Skeletal muscle tissue (tissue), 3 donors: ENCODE measurements at regions not wholly inside any gene's neighbourhood (a gene's known extent, or its start where the extent isn't known, plus 50 kb on each side); places are given as distances from the start of the nearest gene placed in this dataset.

Experiments
- H3K27ac ChIP-seq: one replicate; pipeline ENCODE4 v1.7.0; 2013; ENCODE audit warnings: mild to moderate bottlenecking, low read depth, low read length, inconsistent platforms
- H3K27me3 ChIP-seq, 3 donors: one replicate each; pipeline ENCODE4 v1.7.0; 2013; ENCODE audit warnings: low read length in 3 of 3; ENCODE audit not compliant: control insufficient read depth in 3 of 3, insufficient read depth in 3 of 3
- H3K36me3 ChIP-seq, 3 donors: one replicate each; pipeline ENCODE4 v1.7.0; 2013; ENCODE audit warnings: low read length in 3 of 3; ENCODE audit not compliant: control insufficient read depth in 3 of 3, insufficient read depth in 3 of 3
- H3K4me1 ChIP-seq, 3 donors: one replicate each; pipeline ENCODE4 v1.7.0; 2013; ENCODE audit warnings: low read length in 3 of 3, mild to moderate bottlenecking in 3 of 3; ENCODE audit not compliant: control insufficient read depth in 3 of 3, insufficient read depth in 3 of 3
- H3K4me3 ChIP-seq, 3 donors: one replicate each; pipeline ENCODE4 v1.7.0; 2013; ENCODE audit warnings: low read length in 3 of 3
- H3K9ac ChIP-seq, 3 donors: one replicate each; pipeline ENCODE4 v1.7.0; 2013; ENCODE audit warnings: low read length in 3 of 3, mild to moderate bottlenecking in 3 of 3, moderate library complexity in 2 of 3, low read depth in 1 of 3
- H3K9me3 ChIP-seq, 3 donors: one replicate each; pipeline ENCODE4 v1.7.0; 2013; ENCODE audit warnings: low read length in 3 of 3; ENCODE audit not compliant: control insufficient read depth in 3 of 3
- donor health status: Osteomylitis.

- H3K4me1 ChIP-seq: no peaks in the 10 kb centered on the region
- H3K9ac ChIP-seq: no peak overlapping the region
- H3K36me3 ChIP-seq: no peaks in the 10 kb centered on the region
- no peak overlapping the region for H3K27ac ChIP-seq
- H3K4me3 ChIP-seq: no peak overlapping the region
- no peaks in the 10 kb centered on the region for H3K27me3 ChIP-seq
- no peaks in the 10 kb centered on the region for H3K9me3 ChIP-seq
Observed at GRCh38 chr2:221337957-221338685, 234.0 kb downstream of the EPHA4 start.

- H3K9me3 ChIP-seq: no peaks in the 10 kb centered on the region
- H3K36me3 ChIP-seq: no peaks in the 10 kb centered on the region
- no peak overlapping the region for H3K9ac ChIP-seq
- no peaks in the 10 kb centered on the region for H3K27me3 ChIP-seq
- H3K4me1 ChIP-seq: no peaks in the 10 kb centered on the region
- H3K4me3 ChIP-seq: no peak overlapping the region
- no peak overlapping the region for H3K27ac ChIP-seq
Observed at GRCh38 chr2:221342388-221342787, 229.7 kb downstream of the EPHA4 start.

GRCh38 chr2:221343524-221343923 is 228.6 kb downstream of the EPHA4 start:
- Histone ChIP-seq H3K27ac (no peak overlapping the region), H3K4me3 (no peak overlapping the region), H3K4me1 (no peaks in the 10 kb centered on the region), H3K36me3 (no peaks in the 10 kb centered on the region), H3K9ac (no peak overlapping the region), H3K27me3 (no peaks in the 10 kb centered on the region), H3K9me3 (no peaks in the 10 kb centered on the region)

DNA sequence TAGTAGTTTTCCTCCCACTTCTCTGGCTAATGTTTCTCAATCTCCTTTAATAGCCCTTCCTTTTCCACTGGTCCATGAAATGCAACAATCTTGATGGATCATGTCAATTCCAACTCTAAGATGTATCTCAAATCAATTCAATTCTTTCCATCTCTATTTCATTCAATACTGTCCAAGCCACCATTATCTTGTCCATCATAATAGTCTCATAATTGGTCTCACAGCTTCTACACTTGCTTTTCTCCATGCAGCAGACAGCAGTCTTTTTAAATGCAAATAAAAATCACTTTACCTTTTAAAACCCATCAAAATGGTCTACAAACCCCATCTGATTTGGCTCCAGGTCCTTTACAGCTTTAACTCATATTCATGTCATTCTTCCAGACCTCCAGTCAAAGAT is 226.6 kb downstream of the EPHA4 start:
- peaks cover 0 to 4% (median 0%) of the 10 kb centered on the region in 3 donors for H3K4me1 ChIP-seq
- H3K36me3 ChIP-seq: no peaks in the 10 kb centered on the region
- no peaks in the 10 kb centered on the region for H3K27me3 ChIP-seq
- no peak overlapping the region for H3K27ac ChIP-seq
- H3K9me3 ChIP-seq: no peaks in the 10 kb centered on the region
- H3K9ac ChIP-seq: no peak overlapping the region
- no peak overlapping the region for H3K4me3 ChIP-seq

- H3K27me3 ChIP-seq: no peaks in the 10 kb centered on the region
- H3K4me1 ChIP-seq: peaks cover 0 to 4% (median 0%) of the 10 kb centered on the region in 3 donors
- H3K9ac ChIP-seq: no peak overlapping the region
- no peaks in the 10 kb centered on the region for H3K9me3 ChIP-seq
- H3K27ac ChIP-seq: no peak overlapping the region
- H3K36me3 ChIP-seq: no peaks in the 10 kb centered on the region
- H3K4me3 ChIP-seq: no peak overlapping the region
Observed at GRCh38 chr2:221346411-221346810, 225.7 kb downstream of the EPHA4 start.

DNA sequence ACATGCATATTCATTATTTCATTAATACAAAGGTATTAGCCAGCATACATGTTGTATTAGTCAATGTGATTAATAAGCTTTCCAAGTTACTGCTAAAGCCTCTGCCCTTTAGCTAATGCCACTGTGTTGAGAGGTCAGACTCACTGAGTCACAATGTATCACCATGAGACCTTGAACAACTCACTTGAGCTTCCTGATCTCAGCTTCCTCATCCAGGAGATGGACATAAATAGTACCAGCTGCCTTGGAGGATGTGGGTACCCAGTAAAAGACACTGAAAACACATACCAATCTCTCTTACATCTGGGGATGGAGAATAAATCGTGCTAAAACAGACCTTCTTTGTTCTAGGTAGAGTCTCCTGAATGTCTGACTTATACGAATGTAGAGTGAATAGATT is 224.6 kb downstream of the EPHA4 start:
- Histone ChIP-seq H3K27me3 (no peaks in the 10 kb centered on the region), H3K9me3 (no peaks in the 10 kb centered on the region), H3K9ac (no peak overlapping the region), H3K4me3 (no peak overlapping the region), H3K36me3 (no peaks in the 10 kb centered on the region), H3K27ac (no peak overlapping the region), H3K4me1 (peaks cover 0 to 4% (median 0%) of the 10 kb centered on the region in 3 donors)

GRCh38 chr2:221350616-221351015 is 221.5 kb downstream of the EPHA4 start:
- Histone ChIP-seq H3K36me3 (no peaks in the 10 kb centered on the region), H3K9ac (no peak overlapping the region), H3K27me3 (no peaks in the 10 kb centered on the region), H3K27ac (no peak overlapping the region), H3K4me1 (peaks cover 0 to 4% (median 0%) of the 10 kb centered on the region in 3 donors), H3K9me3 (no peaks in the 10 kb centered on the region), H3K4me3 (no peak overlapping the region)

GRCh38 chr2:221353201-221353600 is 218.9 kb downstream of the EPHA4 start:
- Histone ChIP-seq H3K27ac (no peak overlapping the region), H3K36me3 (no peaks in the 10 kb centered on the region), H3K27me3 (no peaks in the 10 kb centered on the region), H3K9me3 (no peaks in the 10 kb centered on the region), H3K4me1 (peaks cover 0 to 4% (median 0%) of the 10 kb centered on the region in 3 donors), H3K4me3 (no peak overlapping the region), H3K9ac (no peak overlapping the region)

- Histone ChIP-seq H3K27me3 (no peaks in the 10 kb centered on the region), H3K36me3 (no peaks in the 10 kb centered on the region), H3K27ac (no peak overlapping the region), H3K9me3 (no peaks in the 10 kb centered on the region), H3K4me3 (no peak overlapping the region), H3K4me1 (no peaks in the 10 kb centered on the region), H3K9ac (no peak overlapping the region)
Observed at GRCh38 chr2:221360312-221360711, 211.8 kb downstream of the EPHA4 start.

DNA sequence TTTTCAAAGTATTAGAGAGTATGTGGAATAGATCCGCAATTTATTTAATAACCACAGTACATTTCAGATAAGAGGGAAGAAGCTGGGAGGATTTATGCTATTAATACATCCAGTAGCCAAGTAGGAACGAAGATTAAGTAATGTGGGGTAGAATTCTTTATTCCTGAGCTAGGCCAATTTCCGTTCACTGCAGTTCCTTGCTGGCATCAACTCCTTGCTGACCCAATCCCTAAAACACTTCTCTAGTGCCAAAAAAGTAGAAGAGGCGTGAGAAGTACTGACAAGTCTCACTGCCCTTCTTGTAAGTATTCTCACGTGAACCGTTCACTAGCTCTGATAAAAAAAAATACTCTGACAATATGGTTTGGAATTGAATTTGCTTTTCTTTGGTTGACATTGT is 211.4 kb downstream of the EPHA4 start:
- H3K4me1 ChIP-seq: no peaks in the 10 kb centered on the region
- no peaks in the 10 kb centered on the region for H3K9me3 ChIP-seq
- H3K36me3 ChIP-seq: no peaks in the 10 kb centered on the region
- no peak overlapping the region for H3K4me3 ChIP-seq
- no peak overlapping the region for H3K27ac ChIP-seq
- H3K27me3 ChIP-seq: no peaks in the 10 kb centered on the region
- no peak overlapping the region for H3K9ac ChIP-seq
